ENCODE measurements at regions not wholly inside any gene's neighbourhood (a gene's known extent, or its start where the extent isn't known, plus 50 kb on each side); places are given as distances from the start of the nearest gene placed in this dataset.
"Not testable (repeated sequence)": the region's sequence is repeated elsewhere in the genome, so short reads cannot be mapped to it uniquely, and the experiment has no call there.

DNA sequence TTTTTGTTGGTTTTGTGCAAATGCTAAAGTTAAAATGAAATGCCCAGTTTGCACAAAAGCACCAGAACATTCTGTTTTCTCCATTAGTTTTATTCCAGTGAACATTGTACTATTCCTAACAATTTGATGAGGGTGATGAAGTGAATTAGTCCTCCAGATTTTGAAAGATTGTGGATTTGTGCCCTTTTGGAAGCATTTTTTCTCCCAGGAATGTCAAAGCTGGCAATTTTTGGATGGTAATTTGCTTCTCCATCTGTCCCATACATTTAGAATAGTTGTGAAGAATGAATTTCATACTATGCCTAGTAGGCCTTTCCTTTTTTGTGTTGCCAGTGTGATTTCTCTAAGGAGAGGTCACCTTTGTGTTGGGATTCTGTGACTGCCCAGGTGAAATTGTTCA, 797.2 kb downstream of the BCKDHB start:
- no peak overlapping the region for H3K4me3 ChIP-seq
- no peak overlapping the region for H3K27ac ChIP-seq

- Histone ChIP-seq H3K4me3 (no peak overlapping the region), H3K27ac (no peak overlapping the region)
Measured at GRCh38 chr6:80886475-80886874, 780.0 kb downstream of the BCKDHB start.

DNA sequence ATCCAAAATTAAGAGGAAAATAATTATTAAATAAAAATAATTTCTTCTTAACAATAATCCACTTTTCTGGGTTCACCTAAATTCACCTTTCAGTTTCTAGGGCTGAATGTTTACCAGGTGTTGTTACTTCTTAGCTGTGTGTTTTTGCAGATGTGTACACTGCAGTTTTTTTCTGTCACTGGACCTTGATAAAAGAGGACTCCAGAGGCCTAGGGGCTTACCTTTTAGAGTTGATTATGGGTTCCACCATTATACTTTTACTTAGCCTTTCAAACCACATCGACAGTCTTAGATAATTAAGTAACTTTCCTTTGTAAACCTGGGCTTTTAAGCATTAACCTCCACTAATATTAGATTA, 766.5 kb downstream of the BCKDHB start:
- Histone ChIP-seq H3K4me3 (no peak overlapping the region), H3K27ac (no peak overlapping the region)

GRCh38 chr6:80872199-80872950, 765.9 kb downstream of the BCKDHB start:
- Histone ChIP-seq H3K4me3 (no peak overlapping the region), H3K27ac (no peak overlapping the region)

DNA sequence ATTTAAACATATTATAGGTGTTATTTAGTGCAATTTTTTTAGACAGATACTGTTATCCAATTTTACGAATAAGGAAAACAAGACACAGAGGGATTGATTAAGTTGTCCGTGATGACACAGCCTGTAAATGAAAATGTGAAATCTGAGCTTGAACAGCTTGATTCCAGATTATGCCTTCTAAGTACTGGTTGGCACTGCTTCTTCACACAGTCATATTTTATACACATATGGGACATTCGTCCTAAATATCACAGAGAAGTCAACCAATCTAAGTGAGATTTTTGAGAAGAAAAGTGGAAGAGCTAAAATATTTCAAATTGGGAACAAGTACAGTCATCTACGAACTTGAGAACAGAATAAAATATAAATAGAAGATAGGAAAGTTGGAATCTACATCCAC, 756.3 kb downstream of the BCKDHB start:
- no peak overlapping the region for H3K27ac ChIP-seq
- H3K4me3 ChIP-seq: no peak overlapping the region

DNA sequence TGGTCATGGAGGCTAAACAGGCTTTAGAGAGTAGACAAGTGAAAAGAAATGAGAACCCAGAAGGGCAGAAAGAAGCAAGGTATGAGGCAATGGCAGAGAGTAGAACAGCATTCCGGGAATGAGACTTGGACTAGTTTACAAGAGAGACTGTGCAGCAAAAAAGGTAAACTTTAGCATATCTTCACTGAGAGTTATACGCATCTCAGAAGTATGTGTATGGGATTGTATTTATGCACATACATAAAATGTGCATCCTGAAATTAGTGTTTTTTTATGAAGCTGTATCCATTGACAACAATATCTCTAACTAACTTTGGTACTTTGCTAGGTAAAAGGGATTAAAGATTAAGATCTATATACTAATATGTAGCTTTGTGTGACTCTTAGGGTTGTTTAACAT, 753.6 kb downstream of the BCKDHB start:
- H3K4me3 ChIP-seq: no peak overlapping the region
- H3K27ac ChIP-seq: no peak overlapping the region

DNA sequence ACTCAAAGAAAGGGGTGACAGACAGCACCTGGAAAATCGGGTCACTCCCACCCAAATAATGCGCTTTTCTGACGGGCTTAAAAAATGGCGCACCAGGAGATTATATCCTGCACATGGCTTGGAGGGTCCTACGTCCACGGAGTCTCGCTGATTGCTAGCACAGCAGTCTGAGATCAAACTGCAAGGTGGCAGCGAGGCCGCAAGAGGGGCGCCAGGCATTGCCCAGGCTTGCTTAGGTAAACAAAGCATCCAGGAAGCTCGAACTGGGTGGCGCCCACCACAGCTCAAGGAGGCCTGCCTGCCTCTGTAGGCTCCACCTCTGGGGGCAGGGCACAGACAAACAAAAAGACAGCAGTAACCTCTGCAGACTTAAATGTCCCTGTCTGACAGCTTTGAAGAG, 741.5 kb downstream of the BCKDHB start:
- H3K4me3 ChIP-seq, H3K27ac ChIP-seq: not testable (repeated sequence)

- no peak overlapping the region for H3K27ac ChIP-seq
- no peak overlapping the region for H3K4me3 ChIP-seq
Measured at GRCh38 chr6:80832337-80832736, 725.9 kb downstream of the BCKDHB start.

GRCh38 chr6:80793411-80793810, 686.9 kb downstream of the BCKDHB start:
- Histone ChIP-seq H3K27ac (no peak overlapping the region), H3K4me3 (no peak overlapping the region)

DNA sequence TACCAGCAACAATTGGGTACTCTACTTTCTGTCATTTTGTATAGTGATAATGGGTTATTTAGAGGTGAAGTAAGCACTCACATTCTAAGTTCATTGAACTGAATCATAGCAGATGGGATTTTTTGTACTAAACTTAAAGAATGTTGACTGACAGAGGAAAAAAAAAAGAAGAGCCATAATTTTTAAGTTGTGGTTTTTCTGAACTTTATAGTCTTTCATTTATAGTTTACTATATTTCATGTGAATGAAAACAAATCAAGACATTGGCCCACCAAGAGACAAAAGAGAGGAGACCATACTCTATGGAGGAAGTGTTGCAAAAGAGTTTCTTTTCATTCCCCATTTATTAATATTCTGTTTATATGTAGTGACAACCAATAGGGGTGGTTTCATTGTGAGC, 685.7 kb downstream of the BCKDHB start:
- no peak overlapping the region for H3K4me3 ChIP-seq
- H3K27ac ChIP-seq: no peak overlapping the region

GRCh38 chr6:80789912-80790570, 683.6 kb downstream of the BCKDHB start:
- peak overlapping the region in 6 of 21 experiments; percentile 15 to 53 (median 34) for H3K27ac ChIP-seq

GRCh38 chr6:80783271-80783670, 676.8 kb downstream of the BCKDHB start:
- not testable (repeated sequence) for H3K27ac ChIP-seq

More at GRCh38 chr6:80789912-80790570, 683.6 kb downstream of the BCKDHB start:
- H3K4me3 ChIP-seq: no peak overlapping the region

DNA sequence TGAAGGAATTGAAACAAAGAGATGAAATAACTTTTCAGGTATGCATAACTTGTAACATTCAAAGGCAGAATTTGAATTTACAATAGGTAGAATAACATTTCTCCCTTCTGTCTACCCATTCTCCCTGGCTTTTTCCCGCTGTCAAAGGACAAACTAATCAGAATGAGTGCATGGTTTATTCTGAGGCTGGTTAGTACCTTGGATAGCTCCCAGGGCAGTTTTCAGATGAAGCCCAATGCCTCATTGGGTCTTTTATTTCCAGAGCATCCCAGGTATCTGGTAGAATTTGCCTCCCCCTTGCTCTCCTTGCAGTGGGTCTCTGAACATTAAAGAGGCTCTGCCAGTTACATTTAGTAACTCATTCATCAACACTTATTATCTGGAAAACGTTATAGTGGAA, 665.5 kb downstream of the BCKDHB start:
- H3K27ac ChIP-seq: no peak overlapping the region
- no peak overlapping the region for H3K4me3 ChIP-seq

More at GRCh38 chr6:80783271-80783670, 676.8 kb downstream of the BCKDHB start:
- H3K4me3 ChIP-seq: not testable (repeated sequence)

GRCh38 chr6:80769106-80769505, 662.6 kb downstream of the BCKDHB start:
- no peak overlapping the region for H3K27ac ChIP-seq

DNA sequence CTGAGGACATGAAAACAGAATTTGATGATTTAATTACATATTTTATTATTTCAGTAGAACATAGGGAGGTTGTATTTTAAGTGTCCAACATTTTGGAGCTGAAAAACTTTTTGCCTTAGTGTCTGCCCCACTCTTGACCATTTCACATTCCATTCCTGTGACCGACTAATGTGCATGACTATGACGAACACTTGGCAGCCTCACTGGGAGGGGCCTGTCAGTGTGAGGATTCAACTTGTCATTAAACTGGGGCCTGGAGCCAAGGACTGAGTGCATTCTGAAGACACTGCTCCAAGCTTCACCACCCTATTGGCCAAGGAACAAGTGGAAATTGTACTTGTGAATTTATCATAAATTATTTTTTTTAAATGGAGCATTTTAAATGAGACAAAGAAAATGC, 661.3 kb downstream of the BCKDHB start:
- Histone ChIP-seq H3K4me3 (no peak overlapping the region), H3K27ac (peak overlapping the region in 1 of 21 experiments; percentile 21)

More at GRCh38 chr6:80769106-80769505, 662.6 kb downstream of the BCKDHB start:
- no peak overlapping the region for H3K4me3 ChIP-seq

GRCh38 chr6:80744213-80744612, 637.7 kb downstream of the BCKDHB start:
- no peak overlapping the region for H3K4me3 ChIP-seq

GRCh38 chr6:80742481-80742880, 636.0 kb downstream of the BCKDHB start:
- no peak overlapping the region for H3K27ac ChIP-seq
- H3K4me3 ChIP-seq: no peak overlapping the region

More at GRCh38 chr6:80744213-80744612, 637.7 kb downstream of the BCKDHB start:
- no peak overlapping the region for H3K27ac ChIP-seq

GRCh38 chr6:80733641-80734040, 627.2 kb downstream of the BCKDHB start:
- Histone ChIP-seq H3K27ac (no peak overlapping the region), H3K4me3 (no peak overlapping the region)

GRCh38 chr6:80728830-80729229, 622.4 kb downstream of the BCKDHB start:
- Histone ChIP-seq H3K4me3 (no peak overlapping the region), H3K27ac (no peak overlapping the region)

DNA sequence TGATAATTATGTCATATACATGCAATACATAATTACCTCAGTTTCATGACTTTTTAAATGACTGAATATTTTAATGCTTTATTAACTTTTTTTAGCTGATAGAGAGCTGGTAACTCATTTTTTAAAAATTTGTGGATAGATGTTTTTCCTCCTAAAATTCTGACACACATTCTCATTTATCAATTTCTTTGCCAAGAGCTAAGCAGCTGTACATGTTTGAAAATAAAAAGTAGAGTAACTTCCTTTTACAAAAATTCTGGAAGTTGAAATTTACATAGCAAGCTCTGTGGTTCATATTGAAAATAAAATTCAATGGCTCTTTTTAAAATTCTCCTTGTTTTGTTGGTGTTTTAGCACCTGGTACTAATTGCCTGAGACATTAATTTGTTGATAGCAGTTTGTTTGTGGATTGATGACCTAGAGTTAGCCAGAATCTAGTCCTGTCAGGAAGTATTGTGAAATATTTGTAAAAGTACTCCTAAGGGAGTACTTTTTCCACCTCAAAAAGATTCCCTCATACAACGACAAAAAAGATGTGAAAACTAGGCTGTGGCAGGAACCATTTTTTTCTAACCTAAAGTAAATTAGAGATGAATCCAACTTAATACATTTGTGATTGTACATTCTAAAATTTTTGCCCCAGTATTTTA, 621.8 kb downstream of the BCKDHB start:
- Histone ChIP-seq H3K4me3 (no peak overlapping the region), H3K27ac (no peak overlapping the region)

Data from skin epidermis (tissue), 12 donors.